ENCODE measurements at regions not wholly inside any gene's neighbourhood (a gene's known extent, or its start where the extent isn't known, plus 50 kb on each side); places are given as distances from the start of the nearest gene placed in this dataset.

DNA sequence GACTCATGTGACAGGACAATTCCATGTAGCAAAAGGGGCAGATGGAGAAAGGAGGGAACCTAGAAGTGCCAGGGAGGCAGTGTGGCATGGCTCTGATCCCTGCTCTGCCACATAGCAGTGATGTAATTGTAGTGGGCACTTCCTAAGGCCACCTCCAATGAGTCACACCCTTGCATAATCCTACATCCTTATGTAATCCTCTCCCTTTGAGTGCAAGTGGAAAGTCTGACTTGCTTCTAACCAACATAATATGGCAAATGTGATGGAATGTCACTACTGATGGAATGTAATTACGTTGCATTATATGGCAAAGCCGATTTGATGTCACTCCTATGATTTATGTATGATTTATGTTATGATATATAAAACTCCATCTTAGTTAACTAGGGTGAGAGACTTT lies 72.9 kb upstream of the ATP2C1 start (continued):
- no peak for TF ChIP-seq STAG1 (CRISPR knock-in tag; IDR thresholded peaks at IDR 0.05; ENCODE audit: borderline replicate concordance)
- peak; percentile 54 for TF ChIP-seq MEIS2 (IDR thresholded peaks at IDR 0.05; ENCODE audit: partially characterized antibody)
- TF ChIP-seq SPI1 (IDR thresholded peaks at IDR 0.05; ENCODE audit: borderline replicate concordance, low read depth, low read length): no peak
- TF ChIP-seq ZNF175 (CRISPR knock-in tag; IDR thresholded peaks at IDR 0.05; ENCODE audit: low read depth): no peak
- TF ChIP-seq MXD1 (CRISPR knock-in tag; IDR thresholded peaks at IDR 0.05; ENCODE audit: borderline replicate concordance, poor library complexity, severe bottlenecking): no peak
- no peak for TF ChIP-seq PBX2 (CRISPR knock-in tag; IDR thresholded peaks at IDR 0.05; ENCODE audit: low read depth)
- TF ChIP-seq PBX2 (tag; conservative IDR thresholded peaks at IDR 0.05; ENCODE audit: low read depth): no peak
- no peak for TF ChIP-seq PTRF (tag; IDR thresholded peaks at IDR 0.05)
- TF ChIP-seq PPARD (CRISPR knock-in tag; IDR thresholded peaks at IDR 0.05): no peak
- TF ChIP-seq ZNF785 (CRISPR knock-in tag; IDR thresholded peaks at IDR 0.05): no peak
- TF ChIP-seq CREB5 (CRISPR knock-in tag; IDR thresholded peaks at IDR 0.05): no peak
- TF ChIP-seq, protein P1, sequence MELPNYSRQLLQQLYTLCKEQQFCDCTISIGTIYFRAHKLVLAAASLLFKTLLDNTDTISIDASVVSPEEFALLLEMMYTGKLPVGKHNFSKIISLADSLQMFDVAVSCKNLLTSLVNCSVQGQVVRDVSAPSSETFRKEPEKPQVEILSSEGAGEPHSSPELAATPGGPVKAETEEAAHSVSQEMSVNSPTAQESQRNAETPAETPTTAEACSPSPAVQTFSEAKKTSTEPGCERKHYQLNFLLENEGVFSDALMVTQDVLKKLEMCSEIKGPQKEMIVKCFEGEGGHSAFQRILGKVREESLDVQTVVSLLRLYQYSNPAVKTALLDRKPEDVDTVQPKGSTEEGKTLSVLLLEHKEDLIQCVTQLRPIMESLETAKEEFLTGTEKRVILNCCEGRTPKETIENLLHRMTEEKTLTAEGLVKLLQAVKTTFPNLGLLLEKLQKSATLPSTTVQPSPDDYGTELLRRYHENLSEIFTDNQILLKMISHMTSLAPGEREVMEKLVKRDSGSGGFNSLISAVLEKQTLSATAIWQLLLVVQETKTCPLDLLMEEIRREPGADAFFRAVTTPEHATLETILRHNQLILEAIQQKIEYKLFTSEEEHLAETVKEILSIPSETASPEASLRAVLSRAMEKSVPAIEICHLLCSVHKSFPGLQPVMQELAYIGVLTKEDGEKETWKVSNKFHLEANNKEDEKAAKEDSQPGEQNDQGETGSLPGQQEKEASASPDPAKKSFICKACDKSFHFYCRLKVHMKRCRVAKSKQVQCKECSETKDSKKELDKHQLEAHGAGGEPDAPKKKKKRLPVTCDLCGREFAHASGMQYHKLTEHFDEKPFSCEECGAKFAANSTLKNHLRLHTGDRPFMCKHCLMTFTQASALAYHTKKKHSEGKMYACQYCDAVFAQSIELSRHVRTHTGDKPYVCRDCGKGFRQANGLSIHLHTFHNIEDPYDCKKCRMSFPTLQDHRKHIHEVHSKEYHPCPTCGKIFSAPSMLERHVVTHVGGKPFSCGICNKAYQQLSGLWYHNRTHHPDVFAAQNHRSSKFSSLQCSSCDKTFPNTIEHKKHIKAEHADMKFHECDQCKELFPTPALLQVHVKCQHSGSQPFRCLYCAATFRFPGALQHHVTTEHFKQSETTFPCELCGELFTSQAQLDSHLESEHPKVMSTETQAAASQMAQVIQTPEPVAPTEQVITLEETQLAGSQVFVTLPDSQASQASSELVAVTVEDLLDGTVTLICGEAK (IDR thresholded peaks at IDR 0.05): no peak
- TF ChIP-seq, protein P1 (CRISPR knock-in tag; IDR thresholded peaks at IDR 0.05): no peak
- no peak for TF ChIP-seq DIDO1 (tag; IDR thresholded peaks at IDR 0.05; ENCODE audit: low read depth)
- TF ChIP-seq FOXM1 (IDR thresholded peaks at IDR 0.05; ENCODE audit: low read depth): no peak
- TF ChIP-seq FOXM1 (CRISPR knock-in tag; IDR thresholded peaks at IDR 0.05; ENCODE audit: low read depth): no peak
